GM12801 (cell line): ENCODE measurements at regions not wholly inside any gene's neighbourhood (a gene's known extent, or its start where the extent isn't known, plus 50 kb on each side); places are given as distances from the start of the nearest gene placed in this dataset.

Experiments
- TF ChIP-seq, protein P1 (sequence below): IDR thresholded peaks from one replicate; pipeline ENCODE4 v1.5.1; 2011; ENCODE audit warnings: control low read depth; ENCODE audit not compliant: insufficient read length; ENCODE audit errors: extremely low read depth

- TF ChIP-seq, protein P1, sequence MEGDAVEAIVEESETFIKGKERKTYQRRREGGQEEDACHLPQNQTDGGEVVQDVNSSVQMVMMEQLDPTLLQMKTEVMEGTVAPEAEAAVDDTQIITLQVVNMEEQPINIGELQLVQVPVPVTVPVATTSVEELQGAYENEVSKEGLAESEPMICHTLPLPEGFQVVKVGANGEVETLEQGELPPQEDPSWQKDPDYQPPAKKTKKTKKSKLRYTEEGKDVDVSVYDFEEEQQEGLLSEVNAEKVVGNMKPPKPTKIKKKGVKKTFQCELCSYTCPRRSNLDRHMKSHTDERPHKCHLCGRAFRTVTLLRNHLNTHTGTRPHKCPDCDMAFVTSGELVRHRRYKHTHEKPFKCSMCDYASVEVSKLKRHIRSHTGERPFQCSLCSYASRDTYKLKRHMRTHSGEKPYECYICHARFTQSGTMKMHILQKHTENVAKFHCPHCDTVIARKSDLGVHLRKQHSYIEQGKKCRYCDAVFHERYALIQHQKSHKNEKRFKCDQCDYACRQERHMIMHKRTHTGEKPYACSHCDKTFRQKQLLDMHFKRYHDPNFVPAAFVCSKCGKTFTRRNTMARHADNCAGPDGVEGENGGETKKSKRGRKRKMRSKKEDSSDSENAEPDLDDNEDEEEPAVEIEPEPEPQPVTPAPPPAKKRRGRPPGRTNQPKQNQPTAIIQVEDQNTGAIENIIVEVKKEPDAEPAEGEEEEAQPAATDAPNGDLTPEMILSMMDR: no peak
Observed at GRCh38 chr10:91051829-91052228, 130.9 kb upstream of the ANKRD1 start.

GRCh38 chr10:91054325-91054724 lies 133.4 kb upstream of the ANKRD1 start:
- TF ChIP-seq, protein P1: no peak

DNA sequence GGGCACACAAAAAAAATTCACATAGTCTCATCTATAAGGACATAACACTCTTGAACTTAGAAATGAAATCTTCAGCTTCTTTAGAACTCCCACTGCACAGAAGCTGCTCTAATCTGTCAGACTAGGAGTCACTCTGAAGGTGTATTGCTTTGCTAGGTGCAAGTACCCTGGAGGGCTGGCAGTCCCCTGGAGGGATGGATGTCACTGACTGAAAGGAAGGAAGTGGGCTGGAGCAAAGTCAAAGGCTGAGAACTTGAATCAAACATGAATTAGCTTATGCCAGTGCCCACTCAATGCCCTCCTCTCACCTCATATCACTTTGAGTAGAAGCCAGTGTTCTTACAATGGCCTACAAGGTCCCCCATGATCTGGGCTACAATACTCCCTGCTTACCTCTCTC lies 140.3 kb upstream of the ANKRD1 start:
- TF ChIP-seq, protein P1: no peak

DNA sequence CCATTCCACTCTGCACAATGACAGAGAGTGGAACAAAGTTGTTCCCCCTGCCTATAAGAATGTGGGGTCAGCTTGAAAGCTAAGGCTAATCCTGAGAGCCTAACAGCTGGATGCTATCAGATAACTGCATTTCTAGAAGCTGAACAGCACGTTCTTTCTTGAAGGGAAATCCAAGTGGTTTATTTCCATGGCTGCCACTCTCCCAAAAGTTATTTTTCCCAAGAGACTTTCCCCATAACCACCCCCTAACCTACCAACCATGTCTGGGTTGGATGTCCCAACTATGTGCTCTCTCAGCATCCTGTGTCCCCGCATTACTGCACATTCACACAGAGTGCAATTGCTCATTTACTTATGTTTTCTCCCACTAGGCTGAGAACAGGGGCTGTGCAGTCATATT lies 140.7 kb upstream of the ANKRD1 start:
- TF ChIP-seq, protein P1: no peak

GRCh38 chr10:91062091-91062490 lies 141.2 kb upstream of the ANKRD1 start:
- TF ChIP-seq, protein P1: no peak

GRCh38 chr10:91071786-91072185 lies 148.7 kb upstream of the PCGF5 start:
- TF ChIP-seq, protein P1: no peak

DNA sequence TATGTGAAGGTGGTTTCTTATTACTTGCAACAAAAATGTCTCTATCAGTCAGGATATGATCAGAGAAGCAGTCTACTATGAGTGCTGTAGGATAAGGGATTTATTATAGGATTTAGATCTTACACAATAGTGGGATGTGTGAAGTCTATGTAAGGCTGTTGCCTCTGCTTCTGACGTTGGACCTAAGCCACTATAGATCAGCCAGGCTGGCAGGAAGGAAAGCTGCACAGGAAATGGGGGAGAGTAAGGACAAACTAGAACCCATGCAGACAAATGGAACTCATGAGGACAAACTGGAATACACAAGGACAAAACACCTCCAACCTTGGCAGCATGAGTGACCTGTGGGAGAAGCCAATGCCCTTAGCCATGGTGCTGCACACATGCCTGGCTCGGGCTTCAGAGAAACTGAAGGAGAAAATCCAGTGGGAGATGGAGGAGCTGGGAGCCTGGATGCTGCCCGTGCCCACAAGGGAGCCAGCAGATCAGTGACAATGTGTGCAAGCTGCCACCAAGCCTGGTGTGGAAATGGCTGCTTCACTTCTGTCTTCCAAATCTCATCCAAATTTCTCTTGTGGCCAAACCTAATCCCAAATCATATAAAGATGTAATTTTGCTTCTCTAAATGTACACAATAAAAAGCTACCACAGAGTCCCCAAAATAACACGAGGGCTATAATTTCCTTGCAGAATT lies 147.0 kb upstream of the PCGF5 start:
- TF ChIP-seq, protein P1: no peak
